Glomerular visceral epithelial cell (primary cell): ENCODE measurements at regions not wholly inside any gene's neighbourhood (a gene's known extent, or its start where the extent isn't known, plus 50 kb on each side); places are given as distances from the start of the nearest gene placed in this dataset.
A peak's percentile ranks its signal among the peaks of the same experiment; 100 is the strongest.

Source experiments
- DNase-seq: peaks from one replicate; pipeline ENCODE4 v3.0.0-alpha.2; 2016; ENCODE audit errors: extremely low spot score

- no peak for DNase-seq
These were observed 617.6 kb downstream of the EBF1 start for GRCh38 chr5:158482125-158482524.

DNA sequence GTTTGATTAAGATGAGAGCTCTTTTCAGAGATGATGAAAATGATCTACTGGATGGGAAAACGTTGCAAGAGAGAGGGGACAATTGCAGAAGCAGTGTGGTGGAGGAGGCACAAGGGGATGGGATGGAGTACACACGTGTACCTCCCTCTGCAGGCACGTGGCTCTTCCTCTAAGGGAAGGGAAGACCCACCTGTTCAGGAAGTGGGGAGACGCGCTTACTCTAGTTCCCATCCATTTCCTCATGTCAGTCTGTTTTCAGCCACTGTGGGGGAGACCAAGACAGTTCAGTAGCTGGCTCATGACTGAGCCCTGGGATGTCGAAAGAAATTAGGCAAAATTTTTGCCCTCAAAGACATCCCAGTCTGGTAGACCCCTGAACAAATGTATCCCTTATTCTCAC, 619.2 kb upstream of the CLINT1 start:
- no peak for DNase-seq

- no peak for DNase-seq
These were observed 618.3 kb upstream of the CLINT1 start for GRCh38 chr5:158477214-158477613.

- no peak for DNase-seq
These were observed 614.2 kb upstream of the CLINT1 start for GRCh38 chr5:158473016-158473635.

- no peak for DNase-seq
These were observed 612.6 kb upstream of the CLINT1 start for GRCh38 chr5:158471535-158471924.

DNA sequence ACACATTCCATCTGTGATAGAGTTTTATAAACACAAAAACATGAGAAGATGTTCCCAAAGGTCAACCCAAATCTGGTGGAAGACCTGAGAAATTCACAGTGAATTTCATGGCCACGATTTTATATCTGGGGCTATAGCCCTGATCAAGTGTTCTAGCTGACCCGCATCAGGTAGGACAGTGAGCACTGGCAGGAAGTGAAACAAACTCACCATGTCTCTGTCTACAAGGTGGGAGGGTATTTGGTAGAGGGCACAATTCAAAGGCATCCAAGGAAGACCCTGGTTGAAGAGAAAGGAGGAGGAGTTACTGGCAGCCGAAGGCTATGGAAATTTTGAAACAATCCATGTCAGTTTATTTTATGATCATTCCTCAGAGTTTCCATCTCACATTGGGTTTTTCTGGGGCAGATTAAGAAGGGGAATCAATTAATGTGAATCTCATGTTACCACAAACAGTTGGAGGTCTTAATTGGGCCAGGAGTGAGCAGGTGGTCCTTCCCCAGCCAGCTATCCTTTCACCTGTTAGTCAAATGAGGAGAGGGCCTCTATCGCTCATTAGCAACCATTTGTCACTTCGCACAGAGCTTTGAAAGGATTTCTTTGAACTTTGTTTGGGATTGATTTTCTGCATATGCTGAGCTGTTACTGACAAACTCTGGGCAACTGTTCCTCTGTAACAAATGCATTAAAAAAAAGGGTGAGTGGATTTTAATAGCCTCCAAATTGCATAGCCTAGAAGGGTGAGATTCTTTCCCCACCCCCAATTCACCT, 612.0 kb upstream of the CLINT1 start:
- no peak for DNase-seq

- DNase-seq: no peak
These were observed 609.5 kb upstream of the CLINT1 start for GRCh38 chr5:158468444-158468843.

GRCh38 chr5:158466191-158466590, 607.2 kb upstream of the CLINT1 start:
- DNase-seq: no peak

DNA sequence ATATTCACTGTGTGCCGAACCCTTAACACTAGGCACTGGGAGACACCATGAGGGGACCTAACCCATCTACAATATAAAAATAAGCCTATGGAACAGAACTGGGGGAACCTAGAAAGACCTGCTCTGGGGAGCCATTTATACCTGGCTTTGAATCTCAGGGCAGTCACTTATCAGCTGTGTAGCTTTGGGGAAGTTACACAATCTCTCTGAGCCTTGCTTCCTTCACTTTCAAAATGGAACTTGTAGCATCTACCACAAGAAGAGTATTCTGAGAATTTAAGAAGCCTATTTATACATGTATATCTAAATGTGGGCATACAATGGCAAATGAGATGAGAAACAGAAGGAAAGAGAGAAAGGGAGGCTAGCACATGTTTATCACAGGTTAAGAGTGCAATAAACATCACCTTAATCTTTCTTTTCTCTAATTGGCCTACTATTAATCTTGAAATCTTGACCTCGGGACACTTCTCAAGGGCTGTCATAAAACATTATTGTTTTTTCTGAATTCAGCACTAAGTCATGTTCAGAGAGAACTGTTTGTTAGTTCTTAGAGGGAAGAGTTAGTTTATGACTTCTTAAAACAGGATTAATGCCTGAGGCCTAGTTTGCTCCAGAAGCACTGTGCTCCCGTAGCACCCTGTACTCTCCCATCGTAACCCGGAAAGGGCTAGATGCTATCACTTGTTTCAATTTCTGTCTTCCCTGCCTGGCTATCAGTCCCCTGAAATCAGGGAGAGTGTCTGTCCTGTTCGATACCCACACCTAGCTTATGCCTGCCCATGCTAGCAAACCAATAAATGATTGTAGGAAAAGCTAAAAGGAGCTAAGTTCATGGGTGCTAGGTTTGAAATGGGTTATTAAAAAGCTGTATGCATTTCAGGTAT, 606.4 kb upstream of the CLINT1 start:
- DNase-seq: no peak

GRCh38 chr5:158464383-158464782, 605.4 kb upstream of the CLINT1 start:
- DNase-seq: no peak

DNA sequence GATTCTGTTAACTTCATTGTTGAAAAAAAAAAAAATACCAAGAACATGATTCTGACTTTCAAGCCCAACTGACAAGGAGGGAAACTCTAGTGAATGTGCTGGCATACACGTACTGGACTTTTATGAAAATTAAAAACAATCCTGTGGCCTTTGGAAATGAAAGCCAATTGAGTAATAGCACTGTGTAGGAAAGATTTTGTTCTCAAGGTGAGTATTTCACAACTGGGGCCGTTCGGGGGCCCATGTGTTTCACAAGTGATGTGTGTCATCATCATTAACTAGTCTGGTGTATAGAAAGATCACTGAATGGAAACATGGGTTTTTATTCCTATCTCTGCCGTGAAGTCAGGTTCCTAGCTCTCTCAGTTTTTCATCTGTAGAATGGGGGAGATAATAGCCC, 605.0 kb upstream of the CLINT1 start:
- peak; percentile 17 for DNase-seq

GRCh38 chr5:158463188-158463587, 604.2 kb upstream of the CLINT1 start:
- DNase-seq: no peak

DNA sequence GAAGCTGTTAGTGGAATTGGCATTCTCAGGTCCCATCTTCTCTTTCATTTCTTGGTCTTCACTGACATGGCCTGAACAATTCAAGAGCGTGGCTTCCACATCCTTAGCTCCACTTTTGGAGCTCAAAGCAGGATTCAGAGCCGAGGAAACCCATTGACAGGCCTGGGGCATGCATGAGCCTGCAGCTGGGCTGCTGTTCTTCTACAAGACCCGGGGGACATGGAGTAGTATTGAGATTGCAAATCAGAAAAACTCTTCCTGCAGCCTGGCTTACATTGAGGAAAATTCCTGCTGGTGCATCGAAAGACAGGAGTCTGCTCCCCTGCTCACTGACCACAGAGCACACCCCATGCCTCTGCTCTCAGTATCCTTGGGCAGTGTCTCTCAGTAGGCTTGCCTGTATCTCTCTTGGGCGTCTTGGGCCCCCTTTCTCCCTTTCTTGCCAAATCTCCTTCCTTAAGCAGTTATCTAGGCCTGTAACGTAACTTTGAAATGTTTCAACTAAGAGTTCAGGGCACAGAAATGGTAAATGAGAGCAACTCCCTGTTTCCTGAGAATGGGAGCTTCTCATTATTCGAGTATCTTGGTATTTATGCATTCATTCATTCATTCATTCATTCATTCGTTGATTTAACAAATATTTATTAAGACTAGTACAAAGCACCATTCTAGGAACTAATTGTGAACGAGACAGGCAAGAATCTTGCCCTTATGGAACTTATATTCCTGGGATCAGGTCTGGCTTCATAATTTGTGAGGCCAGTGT, 603.6 kb upstream of the CLINT1 start:
- DNase-seq: no peak

DNA sequence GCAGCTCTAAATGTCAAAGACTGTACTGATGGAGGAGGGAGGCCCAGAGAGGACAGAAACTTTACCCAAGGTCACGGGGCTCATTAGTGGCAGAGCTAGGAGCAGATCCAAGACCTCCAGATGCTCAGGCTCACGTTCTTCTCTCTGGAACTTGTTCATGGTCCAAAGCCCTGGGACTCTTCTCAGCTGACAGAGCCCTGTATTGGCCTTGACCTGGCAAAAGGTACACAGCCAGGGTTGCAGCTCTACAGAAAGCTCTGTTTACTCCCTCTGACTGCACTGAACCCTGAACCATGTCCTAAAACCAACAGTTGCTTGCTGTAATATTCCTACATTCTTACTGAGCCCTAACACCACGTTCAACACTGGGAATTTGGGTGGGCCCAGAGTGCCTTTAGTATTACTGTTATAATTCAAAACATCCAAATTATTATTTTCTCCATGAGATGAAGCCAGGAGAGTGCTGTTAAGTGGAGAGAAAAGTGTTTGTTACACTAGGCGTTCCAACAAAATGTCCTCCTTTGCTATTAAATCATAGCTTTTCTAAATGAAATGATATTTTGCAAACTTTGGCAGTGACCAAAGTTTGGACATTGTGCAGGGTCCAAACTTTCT, 602.4 kb upstream of the CLINT1 start:
- no peak for DNase-seq

DNA sequence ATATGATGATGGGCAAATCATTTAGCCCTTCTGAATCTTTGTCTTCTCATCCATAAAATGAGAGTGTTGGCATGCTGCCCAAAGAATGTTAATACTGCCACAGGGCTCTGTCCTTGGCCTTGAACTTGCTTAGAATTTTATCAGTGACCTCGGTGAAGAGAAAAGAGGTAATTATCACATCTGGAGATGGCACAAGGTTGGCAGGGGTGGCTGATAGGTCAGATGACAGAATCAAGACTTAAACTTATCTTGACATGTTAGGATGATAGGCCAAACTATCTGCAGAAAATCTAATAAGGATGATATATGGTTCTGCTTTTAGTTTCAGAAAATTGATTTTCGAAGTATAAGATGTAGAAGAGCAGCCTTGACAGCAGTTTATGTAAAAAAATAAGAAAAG, 599.1 kb upstream of the CLINT1 start:
- peak; percentile 23 for DNase-seq

- DNase-seq: peak; percentile 95
These were observed 597.8 kb upstream of the CLINT1 start for GRCh38 chr5:158456756-158457155.

GRCh38 chr5:158456241-158456640, 597.3 kb upstream of the CLINT1 start:
- no peak for DNase-seq

DNA sequence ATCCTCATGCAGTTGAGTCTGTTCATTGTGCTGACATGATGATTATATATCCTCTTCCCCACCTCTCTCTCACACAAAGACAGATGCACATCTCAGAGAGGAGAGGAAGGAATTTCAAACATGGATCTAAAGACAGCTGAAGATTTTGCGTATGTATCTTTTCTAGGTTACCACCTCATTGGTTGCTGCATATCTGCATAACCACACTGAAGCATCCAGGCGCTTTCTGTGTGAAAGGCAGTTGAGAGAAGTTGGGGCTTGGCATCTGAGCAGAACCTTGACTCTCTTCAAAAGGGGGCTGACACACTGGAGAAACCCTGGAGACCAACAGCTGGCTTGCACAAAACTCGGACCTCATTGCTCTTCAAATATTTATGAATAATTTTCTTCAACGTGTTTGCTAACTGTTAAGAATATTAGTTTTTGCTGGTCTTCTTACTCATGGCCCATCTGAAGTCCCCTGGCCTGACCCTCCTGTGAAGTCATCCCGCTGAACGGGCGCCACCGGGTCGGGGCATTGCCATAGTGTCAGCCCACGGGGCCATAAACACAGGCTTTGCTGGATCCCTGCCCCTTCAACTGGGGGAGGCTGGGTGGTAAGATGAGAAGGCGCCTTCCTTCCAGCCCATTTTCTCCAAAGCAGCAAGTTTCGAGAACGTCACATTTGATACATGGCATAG, 593.2 kb upstream of the CLINT1 start:
- no peak for DNase-seq

- peak; percentile 89 for DNase-seq
These were observed 592.5 kb upstream of the CLINT1 start for GRCh38 chr5:158451203-158451992.

- peak; percentile 71 for DNase-seq
These were observed 591.8 kb upstream of the CLINT1 start for GRCh38 chr5:158450751-158451171.
